Loucy (cell line): ENCODE measurements at regions not wholly inside any gene's neighbourhood (a gene's known extent, or its start where the extent isn't known, plus 50 kb on each side); places are given as distances from the start of the nearest gene placed in this dataset.
"Not testable (repeated sequence)": the region's sequence is repeated elsewhere in the genome, so short reads cannot be mapped to it uniquely, and the experiment has no call there.

ENCODE experiments used
- CTCF ChIP-seq: fragments of 200-600 bp; sonication (generic); conservative IDR thresholded peaks from 2 replicates; pipeline ENCODE4 v1.5.1; 2014; ENCODE audit warnings: mild to moderate bottlenecking, antibody characterized with exemption, low read length
- EZH2phosphoT487 ChIP-seq: fragments of 200-600 bp; IDR thresholded peaks from 2 replicates; pipeline ENCODE4 v1.6.1; 2018; ENCODE audit warnings: antibody characterized with exemption, mild to moderate bottlenecking, moderate library complexity, borderline replicate concordance

GRCh38 chr2:91917602-91918001 is 2953.6 kb upstream of the TEKT4 start:
- not testable (repeated sequence) for TF ChIP-seq CTCF, EZH2phosphoT487
